GM23338 (cell line): ENCODE measurements at regions not wholly inside any gene's neighbourhood (a gene's known extent, or its start where the extent isn't known, plus 50 kb on each side); places are given as distances from the start of the nearest gene placed in this dataset.

ENCODE experiments used
- ATAC-seq: fragments of 200-7000 bp; cut with Tn5 transposase; 3 replicates; pipeline ENCODE4 v1.9.1; 2020
- DNase-seq: peaks from one replicate; pipeline ENCODE4 v3.0.0-alpha.2; 2015; ENCODE audit warnings: low spot score
- H2AFZ ChIP-seq: fragments of 200-600 bp; sonication (generic); 2 replicates; pipeline ENCODE4 v1.8.0; 2016; ENCODE audit warnings: antibody characterized with exemption, mild to moderate bottlenecking, moderate library complexity
- H3F3A ChIP-seq: fragments of 200-600 bp; sonication (generic); replicated peaks from 2 replicates; pipeline ENCODE4 v1.8.0; 2017; ENCODE audit warnings: antibody characterized with exemption, mixed run types, low read depth
- H3K27ac ChIP-seq: fragments of 200-600 bp; sonication (generic); 2 replicates; pipeline ENCODE4 v1.6.1; 2016; ENCODE audit warnings: low read depth
- H3K27me3 ChIP-seq: fragments of 200-600 bp; sonication (generic); 2 replicates; pipeline ENCODE4 v1.8.0; 2016; ENCODE audit warnings: mild to moderate bottlenecking, mixed run types, moderate library complexity; ENCODE audit not compliant: insufficient read depth
- H3K36me3 ChIP-seq: fragments of 200-600 bp; sonication (generic); 2 replicates; pipeline ENCODE4 v1.8.0; 2016; ENCODE audit warnings: mild to moderate bottlenecking; ENCODE audit not compliant: insufficient read depth
- H3K4me1 ChIP-seq: fragments of 200-600 bp; sonication (generic); 2 replicates; pipeline ENCODE4 v1.8.0; 2016; ENCODE audit warnings: mild to moderate bottlenecking, moderate library complexity; ENCODE audit not compliant: insufficient read depth
- H3K4me2 ChIP-seq: fragments of 200-600 bp; sonication (generic); 2 replicates; pipeline ENCODE4 v1.7.1; 2017; ENCODE audit warnings: mixed run types
- H3K4me3 ChIP-seq: fragments of 200-600 bp; sonication (generic); 2 replicates; pipeline ENCODE4 v1.6.1; 2016; ENCODE audit warnings: mixed run types
- H3K79me2 ChIP-seq: fragments of 200-600 bp; sonication (generic); replicated peaks from 2 replicates; pipeline ENCODE4 v1.8.0; 2017; ENCODE audit warnings: mild to moderate bottlenecking; ENCODE audit not compliant: insufficient read depth
- H3K9me2 ChIP-seq: fragments of 200-600 bp; sonication (generic); 2 replicates; pipeline ENCODE4 v1.8.0; 2017; ENCODE audit not compliant: insufficient read depth
- H4K20me1 ChIP-seq: fragments of 200-600 bp; sonication (generic); replicated peaks from 2 replicates; pipeline ENCODE4 v1.8.0; 2017; ENCODE audit warnings: mild to moderate bottlenecking; ENCODE audit not compliant: insufficient read depth
- H3K27ac Mint-ChIP-seq: 2 replicates; pipeline ENCODE4 v1.8.0; 2020; ENCODE audit warnings: inconsistent platforms, mild to moderate bottlenecking, moderate library complexity, mixed read lengths
- H3K27me3 Mint-ChIP-seq: 3 replicates; pipeline ENCODE4 v1.8.0; 2022; ENCODE audit warnings: low read depth, mild to moderate bottlenecking, moderate library complexity, mixed read lengths, inconsistent platforms; ENCODE audit not compliant: insufficient read depth, poor library complexity
- H3K36me3 Mint-ChIP-seq: 3 replicates; pipeline ENCODE4 v1.8.0; 2021; ENCODE audit warnings: low read depth, mild to moderate bottlenecking, inconsistent platforms, moderate library complexity, mixed read lengths
- H3K4me1 Mint-ChIP-seq: 3 replicates; pipeline ENCODE4 v1.8.0; 2020; ENCODE audit warnings: mild to moderate bottlenecking, inconsistent platforms, mixed read lengths
- H3K4me3 Mint-ChIP-seq: 3 replicates; pipeline ENCODE4 v1.8.0; 2021; ENCODE audit warnings: moderate library complexity, mild to moderate bottlenecking, inconsistent platforms, mixed read lengths
- H3K9me3 Mint-ChIP-seq: 3 replicates; pipeline ENCODE4 v1.8.0; 2020; ENCODE audit warnings: moderate library complexity, mild to moderate bottlenecking, inconsistent platforms, mixed read lengths
- CREB1 ChIP-seq: fragments of 250-450 bp; sonication (Bioruptor Pico); IDR thresholded peaks from 2 replicates; pipeline ENCODE4 v1.5.0; 2020; ENCODE audit warnings: low read depth, mild to moderate bottlenecking, moderate library complexity
- EZH2 ChIP-seq: fragments of 200-600 bp; sonication (generic); IDR thresholded peaks from one replicate; pipeline ENCODE4 v1.8.0; 2017; ENCODE audit warnings: antibody characterized with exemption, mild to moderate bottlenecking, low read depth; ENCODE audit not compliant: unreplicated experiment
- EZH2phosphoT487 ChIP-seq: fragments of 200-600 bp; sonication (generic); IDR thresholded peaks from one replicate; pipeline ENCODE4 v1.8.1; 2018; ENCODE audit warnings: antibody characterized with exemption; ENCODE audit not compliant: unreplicated experiment
- JUNB ChIP-seq: IDR thresholded peaks from one replicate; pipeline ENCODE4 v1.6.1; 2016; ENCODE audit warnings: antibody characterized with exemption; ENCODE audit not compliant: unreplicated experiment
- ZNF114 ChIP-seq: fragments of 250-450 bp; sonication (Bioruptor Pico); IDR thresholded peaks from 2 replicates; pipeline ENCODE4 v1.5.0; 2020; ENCODE audit warnings: mild to moderate bottlenecking, moderate library complexity
- ZNF331 ChIP-seq: fragments of 250-450 bp; sonication (Bioruptor Pico); IDR thresholded peaks from 2 replicates; pipeline ENCODE4 v1.5.0; 2020; ENCODE audit warnings: low read depth, mild to moderate bottlenecking, moderate library complexity
- TF ChIP-seq, protein P1 (sequence below): IDR thresholded peaks from 2 replicates; pipeline ENCODE4 v1.6.1; 2016; ENCODE audit warnings: antibody characterized with exemption
- TF ChIP-seq, protein P2 (sequence below): IDR thresholded peaks from one replicate; pipeline ENCODE4 v1.6.1; 2018; ENCODE audit warnings: antibody characterized with exemption; ENCODE audit not compliant: unreplicated experiment

DNA sequence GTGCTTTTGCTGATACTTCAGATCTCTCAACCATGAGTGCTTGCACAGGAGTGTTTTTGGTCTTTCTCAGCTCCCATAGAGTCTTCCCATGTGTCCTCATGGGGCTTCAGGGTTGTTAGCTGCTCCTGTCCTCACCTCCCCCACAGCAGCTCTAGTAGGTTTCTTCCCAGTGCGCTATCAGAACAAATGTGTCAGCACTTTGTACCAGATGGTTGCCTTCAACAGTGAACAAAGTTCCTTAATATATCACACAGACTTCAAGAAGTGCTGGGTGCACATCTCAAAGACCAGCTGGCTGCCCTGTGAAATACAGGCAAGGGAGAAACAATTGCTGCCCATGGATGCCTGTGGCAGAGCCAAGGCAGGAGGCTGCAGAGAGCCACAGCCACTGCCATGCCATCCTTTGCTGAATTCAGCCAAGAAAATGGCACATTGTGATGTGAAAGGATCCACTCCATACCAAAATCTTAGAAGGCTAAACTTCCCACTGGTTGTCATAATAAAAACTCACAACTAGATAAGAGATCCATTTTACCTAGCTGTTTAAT is 471.3 kb downstream of the C6orf118 start:
- Histone ChIP-seq H3K79me2 (no peaks in the 10 kb centered on the region), H4K20me1 (no peaks in the 10 kb centered on the region), H3K4me1 (no peaks in the 10 kb centered on the region), H3K9me2 (no peaks in the 10 kb centered on the region; the same call in 1 of the 2 replicates), H2AFZ (no peak overlapping the region), H3K27ac (no peak overlapping the region), H3F3A (no peaks in the 10 kb centered on the region), H3K36me3 (no peaks in the 10 kb centered on the region), H3K4me3 (no peak overlapping the region), H3K27me3 (no peaks in the 10 kb centered on the region), H3K4me2 (no peak overlapping the region)
- Mint-ChIP-seq H3K36me3 (peaks cover 3% of the 10 kb centered on the region; the same call in 1 of the 3 replicates), H3K4me3 (no peak overlapping the region), H3K4me1 (no peaks in the 10 kb centered on the region), H3K27ac (no peak overlapping the region), H3K27me3 (no peaks in the 10 kb centered on the region), H3K9me3 (peaks cover 4% of the 10 kb centered on the region; the same call in 1 of the 3 replicates)
- DNase-seq (no peak), ATAC-seq (no peak)
- TF ChIP-seq EZH2 (no peak), CREB1 (no peak), ZNF331 (CRISPR knock-in tag) (no peak), JUNB (no peak), EZH2phosphoT487 (no peak), ZNF114 (CRISPR knock-in tag) (no peak)
- TF ChIP-seq, protein P1, sequence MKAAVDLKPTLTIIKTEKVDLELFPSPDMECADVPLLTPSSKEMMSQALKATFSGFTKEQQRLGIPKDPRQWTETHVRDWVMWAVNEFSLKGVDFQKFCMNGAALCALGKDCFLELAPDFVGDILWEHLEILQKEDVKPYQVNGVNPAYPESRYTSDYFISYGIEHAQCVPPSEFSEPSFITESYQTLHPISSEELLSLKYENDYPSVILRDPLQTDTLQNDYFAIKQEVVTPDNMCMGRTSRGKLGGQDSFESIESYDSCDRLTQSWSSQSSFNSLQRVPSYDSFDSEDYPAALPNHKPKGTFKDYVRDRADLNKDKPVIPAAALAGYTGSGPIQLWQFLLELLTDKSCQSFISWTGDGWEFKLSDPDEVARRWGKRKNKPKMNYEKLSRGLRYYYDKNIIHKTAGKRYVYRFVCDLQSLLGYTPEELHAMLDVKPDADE = no peak
- TF ChIP-seq, protein P2, sequence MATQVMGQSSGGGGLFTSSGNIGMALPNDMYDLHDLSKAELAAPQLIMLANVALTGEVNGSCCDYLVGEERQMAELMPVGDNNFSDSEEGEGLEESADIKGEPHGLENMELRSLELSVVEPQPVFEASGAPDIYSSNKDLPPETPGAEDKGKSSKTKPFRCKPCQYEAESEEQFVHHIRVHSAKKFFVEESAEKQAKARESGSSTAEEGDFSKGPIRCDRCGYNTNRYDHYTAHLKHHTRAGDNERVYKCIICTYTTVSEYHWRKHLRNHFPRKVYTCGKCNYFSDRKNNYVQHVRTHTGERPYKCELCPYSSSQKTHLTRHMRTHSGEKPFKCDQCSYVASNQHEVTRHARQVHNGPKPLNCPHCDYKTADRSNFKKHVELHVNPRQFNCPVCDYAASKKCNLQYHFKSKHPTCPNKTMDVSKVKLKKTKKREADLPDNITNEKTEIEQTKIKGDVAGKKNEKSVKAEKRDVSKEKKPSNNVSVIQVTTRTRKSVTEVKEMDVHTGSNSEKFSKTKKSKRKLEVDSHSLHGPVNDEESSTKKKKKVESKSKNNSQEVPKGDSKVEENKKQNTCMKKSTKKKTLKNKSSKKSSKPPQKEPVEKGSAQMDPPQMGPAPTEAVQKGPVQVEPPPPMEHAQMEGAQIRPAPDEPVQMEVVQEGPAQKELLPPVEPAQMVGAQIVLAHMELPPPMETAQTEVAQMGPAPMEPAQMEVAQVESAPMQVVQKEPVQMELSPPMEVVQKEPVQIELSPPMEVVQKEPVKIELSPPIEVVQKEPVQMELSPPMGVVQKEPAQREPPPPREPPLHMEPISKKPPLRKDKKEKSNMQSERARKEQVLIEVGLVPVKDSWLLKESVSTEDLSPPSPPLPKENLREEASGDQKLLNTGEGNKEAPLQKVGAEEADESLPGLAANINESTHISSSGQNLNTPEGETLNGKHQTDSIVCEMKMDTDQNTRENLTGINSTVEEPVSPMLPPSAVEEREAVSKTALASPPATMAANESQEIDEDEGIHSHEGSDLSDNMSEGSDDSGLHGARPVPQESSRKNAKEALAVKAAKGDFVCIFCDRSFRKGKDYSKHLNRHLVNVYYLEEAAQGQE = no peak

DNA sequence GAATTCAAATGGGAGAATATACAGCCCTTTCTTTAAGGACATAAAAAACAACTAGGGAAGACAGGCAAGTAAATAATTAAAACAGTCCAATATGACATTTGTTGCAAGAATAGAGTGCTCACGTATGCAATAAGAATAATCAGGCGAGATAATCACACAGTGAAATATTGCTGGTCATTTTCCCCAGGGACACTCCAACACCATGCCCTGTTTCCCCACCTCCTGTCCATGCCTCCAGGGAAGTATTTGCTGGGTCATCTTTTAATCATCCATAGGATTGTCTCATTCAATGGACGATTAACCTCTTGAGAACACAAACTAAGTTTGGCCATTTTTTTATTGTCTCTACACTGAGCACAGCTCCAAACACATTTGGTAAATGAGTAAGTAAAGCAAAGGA is 472.9 kb downstream of the C6orf118 start:
- H3K4me3 ChIP-seq = no peak overlapping the region
- H3K27ac Mint-ChIP-seq = no peak overlapping the region
- H4K20me1 ChIP-seq = no peaks in the 10 kb centered on the region
- H3K9me2 ChIP-seq = no peaks in the 10 kb centered on the region; the same call in 1 of the 2 replicates
- H3K27ac ChIP-seq = no peak overlapping the region
- no peak overlapping the region for H2AFZ ChIP-seq
- no peaks in the 10 kb centered on the region for H3K79me2 ChIP-seq
- H3F3A ChIP-seq = no peaks in the 10 kb centered on the region
- no peak for DNase-seq
- H3K4me3 Mint-ChIP-seq = no peak overlapping the region
- H3K4me1 ChIP-seq = no peaks in the 10 kb centered on the region
- peaks cover 3% of the 10 kb centered on the region; the same call in 1 of the 3 replicates for H3K36me3 Mint-ChIP-seq
- no peaks in the 10 kb centered on the region for H3K27me3 ChIP-seq
- no peaks in the 10 kb centered on the region for H3K27me3 Mint-ChIP-seq
- no peaks in the 10 kb centered on the region for H3K4me1 Mint-ChIP-seq
- ATAC-seq = no peak
- no peak overlapping the region for H3K4me2 ChIP-seq
- H3K9me3 Mint-ChIP-seq = peaks cover 4% of the 10 kb centered on the region; the same call in 1 of the 3 replicates
- no peaks in the 10 kb centered on the region for H3K36me3 ChIP-seq
- TF ChIP-seq, protein P2 = no peak
